IMR-90 (cell line): ENCODE measurements at regions not wholly inside any gene's neighbourhood (a gene's known extent, or its start where the extent isn't known, plus 50 kb on each side); places are given as distances from the start of the nearest gene placed in this dataset.

ENCODE experiments used
- ATAC-seq: fragments of 200-7000 bp; cut with Tn5 transposase; 2 replicates; pipeline ENCODE4 v1.9.1; 2020; ENCODE audit warnings: low read depth, mild to moderate bottlenecking, moderate library complexity
- BruUV-seq: library from RNA; stranded (reverse); fragments of 400-500 nt; replicated peaks from 2 replicates; lab custom pipeline; 2021; lab: Mats Ljungman, UMichigan
- CTCF ChIA-PET: fragments of 300-600 bp; formaldehyde crosslinking; extraction: SDS; loops from one replicate; lab custom pipeline; 2021; ENCODE audit warnings: antibody characterized with exemption; lab: Yijun Ruan, JAX
- POLR2A ChIA-PET: fragments of 300-600 bp; sonication (Branson Sonifier 250); formaldehyde crosslinking; loops from one replicate; lab custom pipeline; 2022; ENCODE audit warnings: antibody characterized with exemption; ENCODE audit not compliant: unreplicated experiment; lab: Charles Lee
- DNase-seq: peaks from one replicate; pipeline ENCODE4 v3.0.0; 2013
- H2AFZ ChIP-seq: replicated peaks from 2 replicates; pipeline ENCODE3; 2013; ENCODE audit warnings: low read length, mild to moderate bottlenecking; ENCODE audit not compliant: poor library complexity
- H2AK5ac ChIP-seq: 2 replicates; pipeline ENCODE4 v1.6.1; 2013; ENCODE audit warnings: low read depth, low read length, inconsistent platforms
- H2AK9ac ChIP-seq: replicated peaks from 2 replicates; pipeline ENCODE3; 2013; ENCODE audit warnings: mild to moderate bottlenecking, low read depth, low read length, moderate library complexity; ENCODE audit not compliant: poor library complexity
- H2BK120ac ChIP-seq: 2 replicates; pipeline ENCODE4 v1.6.1; 2013; ENCODE audit warnings: low read depth, low read length, inconsistent platforms
- H2BK15ac ChIP-seq: 3 replicates; pipeline ENCODE4 v1.6.1; 2013; ENCODE audit warnings: low read depth, low read length, inconsistent platforms
- H2BK20ac ChIP-seq: 2 replicates; pipeline ENCODE4 v1.6.1; 2013; ENCODE audit warnings: low read depth, mild to moderate bottlenecking, inconsistent platforms, low read length, moderate library complexity
- H2BK5ac ChIP-seq: 2 replicates; pipeline ENCODE4 v1.6.1; 2013; ENCODE audit warnings: mild to moderate bottlenecking, low read depth, low read length, inconsistent platforms; ENCODE audit not compliant: poor library complexity, severe bottlenecking
- H3K14ac ChIP-seq: replicated peaks from 2 replicates; pipeline ENCODE4 v1.6.1; 2013; ENCODE audit warnings: low read depth, low read length, inconsistent platforms
- H3K18ac ChIP-seq: 2 replicates; pipeline ENCODE4 v1.6.1; 2013; ENCODE audit warnings: low read depth, low read length, control low read depth
- H3K23ac ChIP-seq: 2 replicates; pipeline ENCODE4 v1.6.1; 2013; ENCODE audit warnings: low read depth, low read length, inconsistent platforms
- H3K27ac ChIP-seq: 2 replicates; pipeline ENCODE4 v1.5.1; 2013; ENCODE audit warnings: mild to moderate bottlenecking, control low read depth, low read length; ENCODE audit not compliant: insufficient read depth
- H3K27me3 ChIP-seq: 2 replicates; pipeline ENCODE4 v1.6.1; 2013; ENCODE audit warnings: low read length; ENCODE audit not compliant: control insufficient read depth, insufficient read depth
- H3K36me3 ChIP-seq: 2 replicates; pipeline ENCODE4 v1.6.1; 2013; ENCODE audit warnings: low read length, mixed read lengths; ENCODE audit not compliant: control insufficient read depth, insufficient read depth
- H3K4ac ChIP-seq: 2 replicates; pipeline ENCODE4 v1.6.1; 2013; ENCODE audit warnings: low read depth, low read length, inconsistent platforms
- H3K4me1 ChIP-seq: 2 replicates; pipeline ENCODE4 v1.6.1; 2013; ENCODE audit warnings: low read length, mixed read lengths; ENCODE audit not compliant: control insufficient read depth, insufficient read depth
- H3K4me2 ChIP-seq: 2 replicates; pipeline ENCODE4 v1.6.1; 2013; ENCODE audit warnings: low read depth, mild to moderate bottlenecking, control low read depth, low read length, moderate library complexity
- H3K4me3 ChIP-seq: 2 replicates; pipeline ENCODE4 v1.5.1; 2013; ENCODE audit warnings: low read depth, mild to moderate bottlenecking, control low read depth, low read length, moderate library complexity; ENCODE audit not compliant: insufficient read depth
- H3K56ac ChIP-seq: 2 replicates; pipeline ENCODE4 v1.6.1; 2013; ENCODE audit warnings: low read length, inconsistent platforms; ENCODE audit not compliant: insufficient read depth; ENCODE audit errors: extremely low read depth
- H3K79me1 ChIP-seq, 2 experiments: 2 replicates each; pipeline ENCODE4 v1.6.1; 2013; ENCODE audit warnings: low read length in 2 of 2, inconsistent platforms in 1 of 2, low read depth in 1 of 2
- H3K9ac ChIP-seq: 2 replicates; pipeline ENCODE4 v1.6.1; 2013; ENCODE audit warnings: low read depth, low read length, control low read depth
- H3K9me1 ChIP-seq: 2 replicates; pipeline ENCODE4 v1.6.1; 2013; ENCODE audit warnings: low read length, inconsistent platforms; ENCODE audit not compliant: insufficient read depth
- H3K9me3 ChIP-seq: 2 replicates; pipeline ENCODE4 v1.6.1; 2013; ENCODE audit warnings: low read length; ENCODE audit not compliant: control insufficient read depth, insufficient read depth
- H4K20me1 ChIP-seq: 2 replicates; pipeline ENCODE4 v1.6.1; 2013; ENCODE audit warnings: low read length, inconsistent platforms; ENCODE audit not compliant: insufficient read depth
- H4K5ac ChIP-seq: 2 replicates; pipeline ENCODE4 v1.6.1; 2013; ENCODE audit warnings: mild to moderate bottlenecking, low read depth, low read length, control low read depth
- H4K8ac ChIP-seq, 2 experiments: 2 replicates each; pipeline ENCODE4 v1.6.1; 2013; ENCODE audit warnings: low read depth in 2 of 2, low read length in 2 of 2, control low read depth in 1 of 2, inconsistent platforms in 1 of 2
- H4K91ac ChIP-seq: 2 replicates; pipeline ENCODE4 v1.6.1; 2013; ENCODE audit warnings: low read depth, low read length, inconsistent platforms; ENCODE audit not compliant: insufficient read depth
- BHLHE40 ChIP-seq: fragments of 150-350 bp; IDR thresholded peaks from 2 replicates; pipeline ENCODE4 v1.6.1; 2016; ENCODE audit warnings: mild to moderate bottlenecking, low read depth, low read length
- CEBPB ChIP-seq: IDR thresholded peaks from 2 replicates; pipeline ENCODE4 v1.6.1; 2012; ENCODE audit warnings: low read depth, low read length, improper control_type of control experiment
- CHD1 ChIP-seq: IDR thresholded peaks from 2 replicates; pipeline ENCODE4 v1.6.1; 2012; ENCODE audit warnings: low read depth, low read length, improper control_type of control experiment
- CTCF ChIP-seq: conservative IDR thresholded peaks from 2 replicates; pipeline ENCODE4 v1.5.1; 2012; ENCODE audit warnings: mild to moderate bottlenecking, low read depth, low read length, improper control_type of control experiment
- ELK1 ChIP-seq: fragments of 150-350 bp; IDR thresholded peaks from 2 replicates; pipeline ENCODE4 v1.6.1; 2016; ENCODE audit warnings: low read depth, mild to moderate bottlenecking, low read length, moderate library complexity, borderline replicate concordance
- FOS ChIP-seq: fragments of 150-350 bp; IDR thresholded peaks from 2 replicates; pipeline ENCODE4 v1.6.1; 2016; ENCODE audit warnings: low read depth, low read length
- MAFK ChIP-seq: IDR thresholded peaks from 2 replicates; pipeline ENCODE4 v1.6.1; 2012; ENCODE audit warnings: low read depth, low read length, improper control_type of control experiment
- MAZ ChIP-seq: IDR thresholded peaks from 2 replicates; pipeline ENCODE4 v1.6.1; 2012; ENCODE audit warnings: low read depth, mild to moderate bottlenecking, low read length, improper control_type of control experiment, moderate library complexity, borderline replicate concordance
- MXI1 ChIP-seq: IDR thresholded peaks from 2 replicates; pipeline ENCODE4 v1.6.1; 2012; ENCODE audit warnings: low read depth, mild to moderate bottlenecking, low read length, moderate library complexity, borderline replicate concordance
- NFE2L2 ChIP-seq: fragments of 150-350 bp; IDR thresholded peaks from 2 replicates; pipeline ENCODE4 v1.6.1; 2016; ENCODE audit warnings: low read depth, mild to moderate bottlenecking, low read length
- POLR2A ChIP-seq: IDR thresholded peaks from 2 replicates; pipeline ENCODE4 v1.6.1; 2012; ENCODE audit warnings: mild to moderate bottlenecking, low read depth, low read length
- RAD21 ChIP-seq: IDR thresholded peaks from 2 replicates; pipeline ENCODE4 v1.6.1; 2012; ENCODE audit warnings: low read length, improper control_type of control experiment
- RCOR1 ChIP-seq: IDR thresholded peaks from 2 replicates; pipeline ENCODE4 v1.6.1; 2012; ENCODE audit warnings: mild to moderate bottlenecking, low read length, improper control_type of control experiment; ENCODE audit not compliant: insufficient replicate concordance
- RFX5 ChIP-seq: IDR thresholded peaks from 2 replicates; pipeline ENCODE4 v1.8.0; 2012; ENCODE audit warnings: low read depth, mild to moderate bottlenecking, low read length, moderate library complexity
- SMC3 ChIP-seq: fragments of 150-350 bp; IDR thresholded peaks from 2 replicates; pipeline ENCODE4 v1.6.1; 2016; ENCODE audit warnings: low read depth, mild to moderate bottlenecking, antibody characterized with exemption, low read length, moderate library complexity
- USF2 ChIP-seq: fragments of 150-350 bp; IDR thresholded peaks from 2 replicates; pipeline ENCODE4 v1.6.1; 2017; ENCODE audit warnings: mild to moderate bottlenecking, antibody characterized with exemption, low read length, low read depth
- dilution Hi-C: fragments of 300-500 bp; cut with HindIII; formaldehyde crosslinking; loops from one replicate; pipeline ENCODE4 v1.14.3; 2018; ENCODE audit warnings: low sequenced_read_pairs; ENCODE audit not compliant: unreplicated experiment
- in situ Hi-C: fragments of 300-500 bp; cut with MboI; formaldehyde crosslinking; loops from 3 replicates; pipeline ENCODE4 v1.14.3; 2019; ENCODE audit warnings: low sequenced_read_pairs, inconsistent platforms, mixed read lengths
- intact Hi-C: fragments of 100-400 bp; cut with micrococcal nuclease; formaldehyde crosslinking; loops from 2 replicates; pipeline ENCODE4 v1.10.0; 2022

DNA sequence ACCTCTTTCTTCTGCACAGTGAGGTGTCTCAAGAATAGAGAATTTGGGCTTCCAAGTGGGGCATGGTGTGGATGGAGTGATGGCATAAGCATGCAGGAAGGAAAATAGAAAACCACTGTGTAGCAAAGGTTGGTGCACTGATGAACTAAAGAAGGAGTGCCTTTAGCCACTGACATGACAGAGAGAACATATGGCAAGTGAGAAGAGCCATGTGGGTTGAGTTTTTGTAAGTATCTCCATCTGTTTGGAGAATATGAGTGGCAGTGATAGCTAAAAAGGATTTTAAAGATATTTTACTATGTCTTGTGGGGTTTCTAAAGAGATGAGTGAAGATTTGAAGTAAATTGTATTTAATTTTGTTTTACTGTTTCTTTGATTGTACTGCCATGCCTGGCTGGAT is 160.5 kb upstream of the GRIK2 start:
- Histone ChIP-seq H3K9me3 (peaks cover 4% of the 10 kb centered on the region), H3K4me3 (no peak overlapping the region), H3K36me3 (no peaks in the 10 kb centered on the region), H3K14ac (no peak overlapping the region), H2AK5ac (no peak overlapping the region), H3K9ac (no peak overlapping the region), H3K9me1 (no peaks in the 10 kb centered on the region), H2BK120ac (no peak overlapping the region), H2BK20ac (no peak overlapping the region), H2BK5ac (no peak overlapping the region), H2BK15ac (no peak overlapping the region), H2AK9ac (no peak overlapping the region), H4K20me1 (no peaks in the 10 kb centered on the region), H3K4me2 (no peak overlapping the region), H4K8ac (no peak overlapping the region), H3K4ac (no peak overlapping the region), H3K27ac (no peak overlapping the region), H3K4me1 (no peaks in the 10 kb centered on the region), H3K56ac (no peak overlapping the region), H2AFZ (no peak overlapping the region), H3K18ac (no peak overlapping the region), H3K79me1 (no peaks in the 10 kb centered on the region), H3K23ac (no peak overlapping the region), H4K91ac (no peak overlapping the region), H4K5ac (no peak overlapping the region), H3K27me3 (no peaks in the 10 kb centered on the region)
- in situ Hi-C loops = no loop called here
- BruUV-seq = no TSS peak
- dilution Hi-C loops = no loop called here
- intact Hi-C loops = no loop called here
- ChIA-PET CTCF (interaction anchor here (0.6 kb wide), 1 partner anchor 1801 kb away, joined by 3 read pairs; no protein-coding TSS in a partner anchor), POLR2A (no interaction called here)
- ATAC-seq = no peak
- no peak for DNase-seq
- no peak for TF ChIP-seq MAFK
- TF ChIP-seq CHD1 = no peak
- no peak for TF ChIP-seq FOS
- no peak for TF ChIP-seq MXI1
- no peak for TF ChIP-seq CTCF
- TF ChIP-seq ELK1 = no peak
- TF ChIP-seq MAZ = no peak
- TF ChIP-seq USF2 = no peak
- TF ChIP-seq RFX5 = no peak
- no peak for TF ChIP-seq POLR2A
- TF ChIP-seq CEBPB = no peak
- no peak for TF ChIP-seq NFE2L2
- TF ChIP-seq RCOR1 = no peak
- no peak for TF ChIP-seq RAD21
- no peak for TF ChIP-seq BHLHE40
- no peak for TF ChIP-seq SMC3
